Esophagus (tissue), 2 donors: ENCODE measurements at regions not wholly inside any gene's neighbourhood (a gene's known extent, or its start where the extent isn't known, plus 50 kb on each side); places are given as distances from the start of the nearest gene placed in this dataset.

Source experiments
- H3K27ac ChIP-seq, 2 donors: one replicate each; pipeline ENCODE4 v1.5.1; 2013; ENCODE audit warnings: low read depth in 2 of 2, mild to moderate bottlenecking in 2 of 2, inconsistent platforms in 1 of 2, low read length in 1 of 2, moderate library complexity in 1 of 2
- H3K27me3 ChIP-seq, 2 donors: one replicate each; pipeline ENCODE4 v1.6.1; 2013; ENCODE audit warnings: low read length in 2 of 2, control low read depth in 1 of 2, mild to moderate bottlenecking in 1 of 2; ENCODE audit not compliant: insufficient read depth in 2 of 2, control insufficient read depth in 1 of 2
- H3K36me3 ChIP-seq, 2 donors: one replicate each; pipeline ENCODE4 v1.6.1; 2013; ENCODE audit warnings: low read length in 1 of 2; ENCODE audit not compliant: control insufficient read depth in 2 of 2, insufficient read depth in 2 of 2
- H3K4me1 ChIP-seq, 2 donors: one replicate each; pipeline ENCODE4 v1.6.1; 2013; ENCODE audit warnings: low read length in 1 of 2; ENCODE audit not compliant: control insufficient read depth in 2 of 2, insufficient read depth in 2 of 2
- H3K4me3 ChIP-seq, 2 donors: one replicate each; pipeline ENCODE4 v1.5.1; 2013; ENCODE audit warnings: low read length in 2 of 2, mild to moderate bottlenecking in 2 of 2, low read depth in 1 of 2, moderate library complexity in 1 of 2
- H3K9me3 ChIP-seq, 2 donors: one replicate each; pipeline ENCODE4 v1.6.1; 2013; ENCODE audit warnings: mild to moderate bottlenecking in 2 of 2, low read depth in 1 of 2, low read length in 1 of 2, moderate library complexity in 1 of 2; ENCODE audit not compliant: control insufficient read depth in 2 of 2, insufficient read depth in 1 of 2
- WGBS, 2 donors: extraction: QIAGEN DNeasy Blood & Tissue Kit; methylation state at CpG; one replicate each; pipeline ENCODE4 v1.1.7; 2013; 5-methylcytosine and 5-hydroxymethylcytosine counted together
- donor health status: healthy with polysubstance abuse.
- donor health status: Bipolar disorder and iron deficiency.

DNA sequence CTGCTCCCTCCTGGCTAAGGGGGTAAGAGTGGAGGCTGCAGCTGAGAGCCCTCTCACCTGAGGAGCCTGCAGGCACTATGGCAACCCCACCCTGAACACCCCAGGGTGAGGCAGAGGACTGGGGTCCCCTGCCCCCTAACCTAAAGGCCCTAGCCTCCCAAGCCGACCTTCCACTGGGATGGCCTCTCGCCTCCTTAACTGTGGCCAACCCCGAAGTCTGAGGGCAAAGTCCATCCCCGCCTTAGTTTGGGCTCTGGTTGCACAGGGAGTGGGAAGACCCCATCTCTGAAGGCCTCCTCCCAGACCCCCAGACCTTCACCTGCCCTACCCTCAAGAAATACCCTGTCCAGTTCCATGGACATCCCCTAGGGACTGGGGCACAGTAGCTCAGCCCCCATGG, 100.6 kb upstream of the PRR23E start:
- 77 to 83% methylated on average over 4 of the region's 4 CpGs for WGBS, 2 donors
- H3K27me3 ChIP-seq: no peaks in the 10 kb centered on the region
- H3K36me3 ChIP-seq: no peaks in the 10 kb centered on the region
- H3K9me3 ChIP-seq: no peaks in the 10 kb centered on the region
- H3K27ac ChIP-seq: no peak overlapping the region
- H3K4me3 ChIP-seq: no peak overlapping the region
- no peaks in the 10 kb centered on the region for H3K4me1 ChIP-seq

DNA sequence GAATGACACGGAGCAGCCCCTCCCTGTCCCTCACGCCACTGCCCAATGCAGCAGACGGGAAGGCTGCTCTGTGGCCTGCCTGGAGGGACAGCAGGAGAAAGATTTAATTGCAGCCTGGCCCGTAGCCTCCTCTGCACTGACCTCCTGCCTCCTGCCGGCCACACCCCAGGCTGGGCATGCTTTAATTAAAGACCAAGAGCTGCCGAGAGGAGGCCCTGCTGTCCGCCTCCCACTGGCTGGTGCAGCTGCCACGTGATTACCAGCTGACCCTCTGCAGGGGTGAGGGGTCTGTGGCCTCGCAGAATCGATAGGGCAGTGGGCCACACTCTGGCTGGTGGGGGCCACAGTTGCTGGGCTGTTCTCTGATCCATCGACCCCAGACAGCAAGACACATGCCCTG, 100.2 kb upstream of the PRR23E start:
- 59 to 63% methylated on average over 11 of the region's 11 CpGs for WGBS, 2 donors
- Histone ChIP-seq H3K4me3 (no peak overlapping the region), H3K27me3 (no peaks in the 10 kb centered on the region), H3K36me3 (no peaks in the 10 kb centered on the region), H3K4me1 (no peaks in the 10 kb centered on the region), H3K27ac (no peak overlapping the region), H3K9me3 (no peaks in the 10 kb centered on the region)

DNA sequence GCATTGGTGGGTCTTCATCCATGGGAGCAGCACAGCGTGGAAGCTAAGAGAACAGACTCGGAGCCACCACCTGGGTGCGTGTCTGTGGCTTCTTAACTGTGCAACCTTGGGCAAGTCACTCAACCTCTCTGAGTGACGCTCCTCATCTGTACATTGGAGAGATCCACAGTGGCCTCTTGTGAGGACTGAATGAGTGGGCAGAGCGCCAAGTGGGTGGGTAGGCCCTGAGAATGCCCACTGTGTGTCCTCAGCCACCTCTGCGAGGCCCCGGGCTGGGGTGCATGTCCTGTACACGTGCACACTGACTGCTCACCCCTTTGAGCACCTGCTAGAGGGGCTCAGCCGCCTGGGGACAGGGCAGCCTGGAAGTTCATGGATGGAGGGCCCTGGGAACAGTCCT, 99.6 kb upstream of the PRR23E start:
- H3K36me3 ChIP-seq: no peaks in the 10 kb centered on the region
- H3K9me3 ChIP-seq: no peaks in the 10 kb centered on the region
- no peaks in the 10 kb centered on the region for H3K4me1 ChIP-seq
- H3K27me3 ChIP-seq: no peaks in the 10 kb centered on the region
- H3K4me3 ChIP-seq: no peak overlapping the region
- 80 to 82% methylated on average over 9 of the region's 9 CpGs for WGBS, 2 donors
- no peak overlapping the region for H3K27ac ChIP-seq

DNA sequence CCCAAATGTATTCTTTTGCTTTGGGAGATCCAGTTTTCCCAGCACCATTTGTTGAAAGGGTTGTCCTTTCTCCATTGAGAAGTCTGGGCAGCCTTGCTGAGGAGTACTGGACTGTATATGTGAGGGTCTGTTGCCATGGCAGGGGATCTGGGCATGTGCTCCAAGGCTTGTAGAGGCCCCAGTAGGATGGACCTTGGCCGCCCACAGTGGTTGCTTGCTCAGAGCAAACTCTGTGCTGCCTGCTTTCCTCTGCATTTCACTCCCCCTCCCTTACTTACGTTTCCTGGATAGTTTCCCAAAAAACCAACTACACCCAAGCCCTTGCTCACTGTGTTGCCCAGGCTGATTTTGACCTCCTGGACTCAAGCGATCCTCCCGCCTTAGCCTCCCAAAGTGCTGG, 97.2 kb upstream of the PRR23E start:
- no peak overlapping the region for H3K4me3 ChIP-seq
- 79 to 85% methylated on average over 4 of the region's 4 CpGs for WGBS, 2 donors
- H3K9me3 ChIP-seq: no peaks in the 10 kb centered on the region
- no peaks in the 10 kb centered on the region for H3K4me1 ChIP-seq
- H3K27me3 ChIP-seq: no peaks in the 10 kb centered on the region
- H3K27ac ChIP-seq: no peak overlapping the region
- no peaks in the 10 kb centered on the region for H3K36me3 ChIP-seq

DNA sequence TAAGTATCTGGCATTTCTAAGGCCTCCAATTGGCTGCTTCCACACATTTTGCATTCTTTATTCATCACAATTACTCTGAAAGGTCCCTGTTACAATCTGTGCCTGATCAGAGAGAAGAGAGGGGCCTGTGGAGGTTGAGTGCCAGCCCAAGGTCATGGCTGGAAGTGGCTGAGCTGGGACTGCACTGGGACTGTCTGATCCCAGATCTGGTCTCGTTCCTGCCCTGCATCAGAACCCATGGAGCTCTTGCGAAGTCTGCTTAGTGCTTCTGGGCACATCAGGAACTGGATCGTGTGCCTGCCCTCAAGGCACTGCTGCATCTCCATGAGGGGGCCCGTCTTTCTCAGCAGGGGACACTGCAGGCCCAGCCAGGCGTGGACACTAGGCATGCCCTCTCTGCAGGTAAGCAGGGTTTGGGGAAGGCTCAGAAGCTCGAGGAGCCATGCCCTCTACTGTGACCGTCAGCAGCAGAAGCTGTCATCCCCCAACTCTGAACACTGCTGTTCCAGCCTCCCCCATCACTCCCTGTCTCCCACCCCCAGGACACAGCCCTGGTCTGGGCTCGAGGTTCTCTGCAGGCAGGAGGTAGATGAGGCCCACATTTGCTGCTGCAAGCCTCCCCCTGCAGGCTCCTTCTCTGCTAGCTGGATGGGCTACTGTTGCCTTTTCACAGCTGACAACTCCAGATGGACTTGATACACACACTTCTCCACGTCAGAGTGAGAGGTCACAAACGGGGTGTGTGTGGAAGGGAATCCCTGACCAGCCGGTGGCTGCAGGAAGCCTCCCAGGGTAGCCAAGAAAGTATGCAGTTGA, 96.5 kb upstream of the PRR23E start:
- WGBS, 2 donors: 65 to 67% methylated on average over 11 of the region's 11 CpGs
- H3K27me3 ChIP-seq: no peaks in the 10 kb centered on the region
- no peaks in the 10 kb centered on the region for H3K4me1 ChIP-seq
- no peaks in the 10 kb centered on the region for H3K36me3 ChIP-seq
- no peaks in the 10 kb centered on the region for H3K9me3 ChIP-seq
- no peak overlapping the region for H3K4me3 ChIP-seq
- H3K27ac ChIP-seq: no peak overlapping the region

DNA sequence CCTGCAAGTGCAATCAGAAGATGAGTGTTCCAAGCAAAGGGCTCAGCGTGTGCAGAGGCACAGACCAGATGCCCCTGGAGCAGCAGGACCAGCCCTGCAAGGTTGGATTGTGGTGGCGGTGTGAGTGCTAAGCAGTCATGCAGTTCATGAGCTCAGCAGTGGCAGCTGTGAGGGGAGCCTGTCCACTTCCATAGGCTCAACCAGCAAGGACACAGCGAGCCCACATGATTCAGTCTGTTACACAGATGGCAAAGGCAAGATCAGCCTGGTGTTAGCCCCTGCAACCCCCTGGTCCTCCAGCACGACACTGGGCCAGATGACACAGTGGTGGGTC, 95.9 kb upstream of the PRR23E start:
- WGBS, 2 donors: 81 to 86% methylated on average over 4 of the region's 4 CpGs
- Histone ChIP-seq H3K36me3 (no peaks in the 10 kb centered on the region), H3K4me1 (no peaks in the 10 kb centered on the region), H3K4me3 (no peak overlapping the region), H3K9me3 (no peaks in the 10 kb centered on the region), H3K27me3 (peaks cover 0 to 2% of the 10 kb centered on the region in 2 donors), H3K27ac (no peak overlapping the region)

DNA sequence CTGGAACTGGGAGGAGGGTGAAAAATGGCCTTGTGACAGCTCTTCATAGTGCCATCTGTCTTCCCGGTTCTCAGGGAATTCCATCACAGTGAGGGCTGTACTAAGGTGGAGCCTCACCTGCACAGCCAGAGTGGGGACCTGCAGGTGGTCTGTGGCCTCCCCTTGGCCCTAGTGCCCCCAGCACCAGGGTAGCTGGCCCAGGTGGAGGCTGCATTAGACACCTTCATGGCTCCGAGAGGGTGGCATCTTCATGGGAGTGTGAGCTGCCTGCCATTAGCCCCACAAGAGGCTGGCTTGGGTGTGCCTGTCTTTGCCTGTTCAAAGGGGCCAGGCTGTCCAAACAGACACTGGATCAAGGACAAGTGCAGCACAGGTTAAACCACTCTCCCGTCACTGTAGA, 95.5 kb upstream of the PRR23E start:
- H3K36me3 ChIP-seq: no peaks in the 10 kb centered on the region
- H3K27me3 ChIP-seq: peaks cover 0 to 2% of the 10 kb centered on the region in 2 donors
- H3K27ac ChIP-seq: no peak overlapping the region
- no peaks in the 10 kb centered on the region for H3K9me3 ChIP-seq
- WGBS, 2 donors: 75 to 82% methylated on average over 3 of the region's 3 CpGs
- no peak overlapping the region for H3K4me3 ChIP-seq
- H3K4me1 ChIP-seq: no peaks in the 10 kb centered on the region

DNA sequence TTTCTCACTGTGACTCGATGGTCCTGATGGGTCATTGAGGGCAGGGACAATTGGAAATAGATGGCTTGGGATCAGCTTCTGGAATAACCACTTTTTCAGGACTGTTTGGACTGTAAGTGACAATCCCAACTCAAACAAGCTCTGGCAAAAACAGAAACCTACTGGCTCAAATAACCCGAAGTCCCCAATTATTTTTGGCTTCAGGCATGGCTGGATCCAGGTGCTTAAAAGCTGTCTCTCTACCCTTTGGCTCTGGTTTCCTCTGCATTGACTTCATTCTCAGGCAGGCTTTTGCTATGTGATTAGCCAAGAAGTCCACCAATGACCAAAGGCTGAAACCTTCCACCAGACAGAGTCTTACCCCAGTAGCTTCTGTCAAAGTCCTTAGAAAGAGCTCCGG, 92.9 kb upstream of the PRR23E start:
- Histone ChIP-seq H3K27me3 (peaks cover 0 to 2% of the 10 kb centered on the region in 2 donors), H3K36me3 (no peaks in the 10 kb centered on the region), H3K4me1 (no peaks in the 10 kb centered on the region), H3K27ac (no peak overlapping the region), H3K4me3 (no peak overlapping the region), H3K9me3 (no peaks in the 10 kb centered on the region)
- WGBS, 2 donors: 80 to 82% methylated on average over 3 of the region's 3 CpGs

DNA sequence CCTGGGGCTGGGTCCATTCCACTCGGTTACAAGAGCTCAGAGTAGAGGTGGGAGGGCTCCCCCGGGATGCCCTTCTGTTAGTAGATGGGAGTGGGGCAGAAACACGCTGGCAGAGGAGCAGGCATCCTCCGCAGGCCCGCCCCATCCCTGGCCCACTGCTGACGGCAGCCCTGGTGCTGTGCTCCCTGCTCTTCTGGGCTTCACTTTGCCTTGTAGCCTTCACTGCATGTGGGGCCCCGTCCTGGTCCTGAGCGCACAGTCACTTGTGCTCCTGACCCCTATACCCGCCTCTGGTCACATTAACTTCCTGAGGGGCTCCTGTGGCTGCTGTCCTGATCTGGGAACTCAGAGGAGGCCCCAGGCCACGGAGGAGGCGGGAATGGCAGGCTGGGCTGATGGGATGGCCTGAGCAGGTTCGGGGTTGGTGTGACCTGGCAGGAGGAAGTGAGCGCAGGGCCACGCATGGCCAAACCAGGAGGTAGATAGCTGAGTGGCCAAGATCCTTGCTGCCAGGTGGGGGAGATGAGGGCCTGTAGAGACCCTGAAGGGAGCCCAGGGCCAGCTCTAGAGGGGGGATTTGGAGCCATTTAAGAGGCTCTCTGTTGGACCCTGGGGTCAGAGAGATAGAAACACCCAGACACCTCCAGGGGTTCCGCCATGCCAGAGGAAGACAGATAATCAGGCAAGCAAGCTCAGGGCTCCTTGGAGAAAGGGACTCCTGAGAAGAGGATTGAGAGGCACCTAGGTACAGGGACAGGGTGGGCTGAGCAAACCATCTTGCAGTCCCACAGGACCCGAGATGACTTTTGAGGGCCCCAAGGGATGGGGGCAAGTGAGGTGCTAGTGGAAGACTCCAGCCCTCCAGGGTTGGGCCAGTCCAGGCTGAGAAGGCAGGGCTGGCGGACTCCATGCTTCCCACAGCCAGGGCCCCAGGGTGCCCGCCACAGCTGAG, 92.2 kb upstream of the PRR23E start:
- Histone ChIP-seq H3K36me3 (no peaks in the 10 kb centered on the region), H3K27ac (no peak overlapping the region), H3K4me1 (peaks cover 0 to 3% of the 10 kb centered on the region in 2 donors), H3K27me3 (peaks cover 0 to 2% of the 10 kb centered on the region in 2 donors), H3K4me3 (no peak overlapping the region), H3K9me3 (no peaks in the 10 kb centered on the region)
- WGBS, 2 donors: 77 to 80% methylated on average over 18 of the region's 18 CpGs
